Stimulated activated memory B cell treated with anti-CD40 and anti-IgM and Interleukin-4, amounts not matched to agents 10 μg/mL and 1 μg/mL and 100 μg/mL, for 72 hours (primary cell): ENCODE measurements at regions not wholly inside any gene's neighbourhood (a gene's known extent, or its start where the extent isn't known, plus 50 kb on each side); places are given as distances from the start of the nearest gene placed in this dataset.
"Not testable (repeated sequence)": the region's sequence is repeated elsewhere in the genome, so short reads cannot be mapped to it uniquely, and the experiment has no call there.

ENCODE experiments used
- ATAC-seq: fragments of 150-1000 bp; cut with Tn5 transposase; 2 replicates; pipeline ENCODE4 v1.10.0; 2021
- H3K27ac Mint-ChIP-seq: one replicate; pipeline ENCODE4 v1.8.0; 2022; ENCODE audit warnings: mild to moderate bottlenecking, mixed read lengths
- H3K27me3 Mint-ChIP-seq: one replicate; pipeline ENCODE4 v1.8.0; 2022; ENCODE audit warnings: mixed read lengths
- H3K36me3 Mint-ChIP-seq: one replicate; pipeline ENCODE4 v1.8.0; 2022; ENCODE audit warnings: mixed read lengths
- H3K4me1 Mint-ChIP-seq: one replicate; pipeline ENCODE4 v1.8.0; 2022; ENCODE audit warnings: mixed read lengths
- H3K4me3 Mint-ChIP-seq: one replicate; pipeline ENCODE4 v1.8.0; 2022; ENCODE audit warnings: mild to moderate bottlenecking, moderate library complexity, mixed read lengths
- H3K9me3 Mint-ChIP-seq: one replicate; pipeline ENCODE4 v1.8.0; 2022; ENCODE audit warnings: mixed read lengths

DNA sequence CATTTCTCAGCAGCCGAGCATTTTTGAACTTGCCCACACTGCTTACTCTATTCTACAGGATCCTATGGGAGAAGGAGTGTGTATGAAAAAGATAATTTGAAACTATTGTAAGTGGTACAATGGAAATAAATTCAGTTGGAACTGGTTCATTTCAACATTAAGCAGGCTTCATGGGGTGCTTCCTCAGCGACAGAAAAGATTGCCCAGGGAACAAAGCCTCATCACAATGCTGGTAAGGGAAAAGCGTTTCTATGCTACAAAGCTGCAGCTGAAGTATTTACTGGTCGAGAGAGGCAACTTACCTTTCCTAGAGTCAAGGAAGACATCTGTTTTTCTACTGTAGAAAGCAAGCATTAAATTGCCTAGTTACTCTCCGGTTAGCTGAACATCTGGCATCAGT is 568.2 kb upstream of the ZP4 start:
- H3K27me3 Mint-ChIP-seq, result no peaks in the 10 kb centered on the region
- H3K9me3 Mint-ChIP-seq, result peaks cover 7% of the 10 kb centered on the region
- ATAC-seq, result no peak
- no peak overlapping the region for H3K4me3 Mint-ChIP-seq
- H3K4me1 Mint-ChIP-seq, result no peaks in the 10 kb centered on the region
- no peak overlapping the region for H3K27ac Mint-ChIP-seq
- H3K36me3 Mint-ChIP-seq, result no peaks in the 10 kb centered on the region

DNA sequence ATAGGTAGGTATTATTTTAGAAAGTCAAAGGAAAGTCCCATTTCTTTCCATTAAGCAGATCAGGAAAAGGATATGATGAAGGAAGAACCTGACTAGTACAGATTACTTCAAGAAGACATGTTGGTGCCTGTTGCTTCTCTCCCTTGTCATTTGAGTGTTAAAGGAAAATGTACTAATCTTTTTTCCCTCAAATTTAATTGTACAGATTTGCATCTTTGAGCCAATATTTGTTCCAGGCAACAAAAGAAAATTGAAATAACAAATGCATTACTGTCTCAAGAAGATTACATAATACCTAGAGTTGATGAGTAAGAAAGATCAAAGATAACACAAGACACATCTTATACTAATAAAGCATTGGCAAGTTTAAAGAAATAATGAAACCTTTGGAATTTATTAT is 566.9 kb upstream of the ZP4 start:
- H3K4me3 Mint-ChIP-seq, result no peak overlapping the region
- no peak overlapping the region for H3K27ac Mint-ChIP-seq
- no peaks in the 10 kb centered on the region for H3K36me3 Mint-ChIP-seq
- peaks cover 5% of the 10 kb centered on the region for H3K9me3 Mint-ChIP-seq
- no peak for ATAC-seq
- H3K4me1 Mint-ChIP-seq, result no peaks in the 10 kb centered on the region
- no peaks in the 10 kb centered on the region for H3K27me3 Mint-ChIP-seq

DNA sequence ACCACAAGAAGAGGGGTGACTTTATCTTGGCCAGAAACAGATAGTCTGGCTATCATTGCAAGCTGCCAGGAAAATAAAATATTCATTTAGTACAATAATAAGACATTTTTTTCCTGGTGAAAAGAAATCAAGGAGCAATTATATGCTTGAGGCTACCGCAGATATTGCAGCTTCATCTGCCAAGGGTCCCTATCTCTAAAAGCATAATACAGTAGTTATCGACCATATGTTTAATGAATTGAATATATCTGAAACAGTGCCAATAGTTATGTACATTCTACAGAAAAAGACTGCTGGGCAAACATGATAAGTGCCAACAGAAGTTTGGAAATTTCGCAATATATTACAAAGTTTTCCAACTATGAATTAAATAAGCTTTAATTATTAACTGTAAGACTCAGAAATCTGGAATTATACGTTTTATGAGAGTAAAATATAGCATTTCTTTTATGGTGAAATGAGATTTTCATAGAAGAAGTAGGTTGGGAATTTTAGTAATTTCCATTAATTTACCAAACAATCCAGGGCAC is 561.1 kb upstream of the ZP4 start:
- no peak overlapping the region for H3K4me3 Mint-ChIP-seq
- H3K27me3 Mint-ChIP-seq, result no peaks in the 10 kb centered on the region
- no peak for ATAC-seq

DNA sequence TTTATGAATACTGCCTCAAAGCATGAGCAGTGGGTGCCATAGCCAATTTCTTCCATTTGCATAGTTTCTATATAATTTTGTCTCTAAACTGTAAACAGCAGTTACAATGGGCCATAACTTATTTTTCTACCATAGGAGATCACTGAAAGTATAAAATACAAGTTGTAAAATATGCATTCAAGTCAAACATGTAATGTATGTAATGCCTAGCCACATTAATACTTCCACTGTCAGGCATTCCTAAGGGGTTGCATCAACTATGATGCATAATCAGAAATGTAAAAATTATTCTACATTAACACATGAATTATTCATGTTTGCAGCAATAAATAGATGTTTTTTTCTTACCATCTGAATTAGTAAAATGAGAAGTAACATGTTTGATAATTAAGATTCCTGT is 560.3 kb upstream of the ZP4 start:
- H3K4me1 Mint-ChIP-seq, result no peaks in the 10 kb centered on the region
- no peaks in the 10 kb centered on the region for H3K27me3 Mint-ChIP-seq

More for the DNA sequence above, 561.1 kb upstream of the ZP4 start:
- H3K27ac Mint-ChIP-seq, result no peak overlapping the region
- no peaks in the 10 kb centered on the region for H3K36me3 Mint-ChIP-seq
- no peaks in the 10 kb centered on the region for H3K9me3 Mint-ChIP-seq
- no peaks in the 10 kb centered on the region for H3K4me1 Mint-ChIP-seq

DNA sequence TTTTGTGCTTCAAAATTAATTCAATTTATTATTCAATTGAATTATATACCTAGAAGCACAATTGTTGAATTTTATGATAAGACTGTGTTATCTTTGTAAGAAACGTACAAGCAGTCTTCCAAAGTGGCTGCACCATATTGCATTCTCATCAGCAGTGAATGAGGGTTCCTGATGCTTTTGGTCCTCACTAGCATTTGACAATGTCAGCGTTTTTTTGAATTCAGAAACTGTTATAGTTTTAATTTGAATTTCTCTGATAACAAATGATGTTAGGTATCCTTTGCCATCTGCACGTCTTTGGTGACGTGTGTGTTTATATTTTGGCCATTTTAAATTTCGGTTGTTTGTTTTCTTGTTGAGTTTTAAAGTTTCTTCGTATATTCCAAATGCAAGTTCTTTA is 553.0 kb upstream of the ZP4 start:
- peaks cover 11% of the 10 kb centered on the region for H3K9me3 Mint-ChIP-seq
- no peaks in the 10 kb centered on the region for H3K36me3 Mint-ChIP-seq

More for the DNA sequence above, 560.3 kb upstream of the ZP4 start:
- ATAC-seq, result no peak
- Mint-ChIP-seq H3K9me3 (no peaks in the 10 kb centered on the region), H3K36me3 (no peaks in the 10 kb centered on the region), H3K27ac (no peak overlapping the region), H3K4me3 (no peak overlapping the region)

DNA sequence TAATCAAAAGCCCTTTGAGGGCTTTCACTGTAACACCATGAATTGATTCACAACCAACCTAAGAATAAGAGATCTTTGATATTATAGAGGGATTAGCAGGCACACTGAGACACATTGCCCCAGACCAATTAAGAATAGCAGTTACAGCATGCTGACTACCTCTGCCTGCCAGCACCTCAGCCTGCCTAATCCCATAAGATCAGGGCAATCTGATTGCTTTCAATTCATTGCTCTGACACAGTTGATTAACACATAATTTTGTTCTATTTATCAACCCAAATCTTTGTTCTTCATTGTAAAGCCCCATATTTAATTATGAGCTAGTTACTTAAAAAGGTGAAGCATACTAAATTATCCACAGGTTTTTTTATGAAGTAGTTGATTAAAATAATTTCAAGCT is 548.8 kb upstream of the ZP4 start:
- H3K27me3 Mint-ChIP-seq, result no peaks in the 10 kb centered on the region
- H3K27ac Mint-ChIP-seq, result no peak overlapping the region
- no peak overlapping the region for H3K4me3 Mint-ChIP-seq
- H3K36me3 Mint-ChIP-seq, result no peaks in the 10 kb centered on the region
- H3K4me1 Mint-ChIP-seq, result no peaks in the 10 kb centered on the region
- no peak for ATAC-seq
- H3K9me3 Mint-ChIP-seq, result peaks cover 11% of the 10 kb centered on the region

More for the DNA sequence above, 553.0 kb upstream of the ZP4 start:
- Mint-ChIP-seq H3K27me3 (no peaks in the 10 kb centered on the region), H3K27ac (no peak overlapping the region), H3K4me3 (no peak overlapping the region), H3K4me1 (no peaks in the 10 kb centered on the region)
- ATAC-seq, result no peak

DNA sequence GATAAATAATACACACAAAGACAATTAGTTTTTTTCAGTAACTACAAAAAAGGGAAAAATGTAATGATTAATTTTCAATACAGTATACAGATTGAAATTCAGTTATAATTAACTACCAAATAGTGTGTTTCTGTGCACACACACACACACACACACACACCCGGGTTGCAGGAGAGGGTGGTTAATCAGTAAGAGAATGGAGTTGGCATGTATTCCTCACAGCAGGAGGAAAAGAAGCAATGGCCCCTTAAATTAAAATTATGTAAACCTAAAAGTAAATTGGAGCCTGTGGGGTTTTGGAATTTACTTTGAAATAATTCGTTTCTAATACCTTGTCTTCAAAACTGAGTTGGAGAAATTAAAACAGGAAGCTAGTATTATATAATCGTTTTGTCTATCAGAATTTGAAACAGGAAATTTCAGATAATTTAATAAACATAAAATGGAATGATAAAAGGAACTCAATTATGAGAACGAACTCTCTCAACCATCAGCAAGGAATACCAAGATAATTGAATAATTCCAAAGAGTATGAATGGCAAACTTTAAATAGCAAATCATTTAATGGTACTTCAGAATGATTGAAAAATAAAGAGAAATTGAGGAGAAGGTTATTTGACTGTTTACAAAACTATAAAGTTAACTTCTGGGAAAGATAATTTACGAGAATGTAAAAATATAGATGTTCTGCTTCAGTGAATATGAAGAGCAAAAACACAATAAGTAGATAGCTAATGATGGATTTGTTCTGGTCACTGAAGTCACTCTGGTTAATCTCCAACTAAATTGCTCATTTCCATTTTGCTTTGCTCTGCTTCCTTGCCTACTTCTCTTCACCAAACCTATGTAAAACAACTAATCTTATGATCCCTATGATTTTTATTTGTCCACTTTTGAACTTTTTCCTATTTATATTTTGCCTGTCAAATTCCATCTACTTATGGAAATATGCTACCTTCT is 547.9 kb upstream of the ZP4 start:
- Mint-ChIP-seq H3K4me1 (no peaks in the 10 kb centered on the region), H3K27me3 (no peaks in the 10 kb centered on the region), H3K36me3 (no peaks in the 10 kb centered on the region), H3K9me3 (peaks cover 11% of the 10 kb centered on the region), H3K27ac (no peak overlapping the region), H3K4me3 (no peak overlapping the region)
- no peak for ATAC-seq

DNA sequence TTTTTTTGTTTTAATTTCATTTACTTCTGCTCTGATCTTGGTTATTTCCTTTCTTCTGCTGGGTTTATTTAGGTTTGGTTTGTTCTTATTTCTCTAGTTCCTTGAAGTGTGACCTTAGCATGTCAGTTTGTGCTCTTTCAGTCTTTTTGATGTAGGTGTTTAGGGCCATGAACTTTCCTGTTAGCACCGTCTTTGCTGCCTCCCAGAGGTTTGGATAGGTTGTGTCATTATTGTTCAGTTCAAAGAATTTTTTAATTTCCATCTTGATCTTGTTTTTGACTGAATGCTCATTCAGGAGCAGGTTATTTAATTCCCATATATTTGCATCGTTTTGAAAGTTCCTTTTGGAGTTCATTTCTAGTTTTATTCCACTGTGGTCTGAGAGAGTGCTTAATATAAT is 539.0 kb upstream of the ZP4 start:
- H3K4me3 Mint-ChIP-seq, ATAC-seq, H3K4me1 Mint-ChIP-seq: not testable (repeated sequence)

DNA sequence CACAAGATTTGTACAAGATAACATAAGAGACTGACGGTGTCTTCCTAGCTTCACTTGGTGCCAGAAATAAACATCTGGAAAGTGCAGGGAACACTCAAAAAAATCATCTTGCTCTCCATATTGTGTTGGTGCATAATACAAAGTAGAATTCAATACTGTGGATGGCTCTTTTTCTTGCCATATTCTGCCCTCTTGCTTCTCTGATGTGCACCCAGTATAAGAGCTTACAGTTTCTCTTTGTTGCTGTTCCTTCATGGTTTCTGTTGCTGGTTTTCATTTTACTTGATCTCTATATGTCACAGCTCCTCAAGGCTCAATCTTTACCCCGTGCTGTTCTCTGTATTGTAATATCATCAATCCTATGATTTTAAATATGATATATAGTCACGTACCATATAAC is 528.5 kb upstream of the ZP4 start:
- no peak for ATAC-seq
- Mint-ChIP-seq H3K4me3 (no peak overlapping the region), H3K36me3 (no peaks in the 10 kb centered on the region), H3K27ac (no peak overlapping the region), H3K27me3 (no peaks in the 10 kb centered on the region), H3K4me1 (no peaks in the 10 kb centered on the region), H3K9me3 (peaks cover 9% of the 10 kb centered on the region)

More for the DNA sequence above, 539.0 kb upstream of the ZP4 start:
- peaks cover 15% of the 10 kb centered on the region for H3K9me3 Mint-ChIP-seq
- not testable (repeated sequence) for H3K27ac Mint-ChIP-seq, H3K36me3 Mint-ChIP-seq, H3K27me3 Mint-ChIP-seq

DNA sequence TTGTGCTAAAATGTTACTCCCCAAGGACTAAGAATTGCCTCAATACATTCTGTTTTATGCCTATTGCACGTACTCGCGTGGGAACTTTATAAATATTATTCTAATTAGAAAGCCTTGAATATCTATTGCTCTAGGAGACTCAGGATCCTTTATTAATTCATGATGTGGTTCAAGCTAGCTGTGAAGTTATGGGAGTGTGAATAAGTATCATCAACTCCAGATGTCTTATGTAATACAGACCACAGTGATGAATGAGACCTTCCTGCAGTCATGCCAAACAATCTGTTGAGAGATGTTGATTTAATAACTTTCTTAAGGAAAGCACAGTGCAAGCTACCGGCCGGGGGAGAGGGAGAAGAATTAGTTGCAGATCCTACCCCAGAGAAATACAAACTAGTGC is 519.2 kb upstream of the ZP4 start:
- Mint-ChIP-seq H3K4me1 (no peaks in the 10 kb centered on the region), H3K27me3 (no peaks in the 10 kb centered on the region), H3K9me3 (peaks cover 3% of the 10 kb centered on the region), H3K36me3 (no peaks in the 10 kb centered on the region), H3K27ac (no peak overlapping the region), H3K4me3 (no peak overlapping the region)
- no peak for ATAC-seq

DNA sequence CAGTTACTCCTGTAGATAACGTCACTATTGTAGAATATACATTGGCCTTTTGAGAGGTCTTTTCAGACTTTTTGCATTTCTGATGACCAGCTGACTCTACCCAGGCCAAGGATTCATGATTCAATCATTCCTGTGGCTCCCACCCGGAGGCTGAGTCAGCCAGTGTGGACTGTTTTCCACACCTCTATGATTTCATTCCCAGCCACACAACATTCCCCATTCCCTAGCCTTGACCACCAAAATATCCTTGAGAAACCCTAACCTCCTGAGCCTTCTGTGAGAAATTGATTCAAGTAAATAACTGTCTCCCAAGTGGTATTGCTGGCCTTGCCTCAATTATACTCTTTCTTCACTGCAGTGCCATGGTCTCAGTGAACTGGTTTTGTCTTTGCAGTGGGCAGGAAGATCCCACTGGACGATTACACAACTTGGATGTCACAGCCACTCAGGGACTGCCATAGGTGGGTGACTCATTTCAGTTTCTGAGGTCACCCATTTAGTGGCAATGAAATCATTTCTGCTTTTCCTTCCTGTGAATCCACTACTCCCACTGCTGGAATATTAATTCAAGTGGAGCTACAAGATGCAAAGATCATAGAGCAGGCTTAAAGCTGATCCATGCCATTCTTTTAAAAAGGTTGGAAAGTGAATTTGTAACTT is 518.6 kb upstream of the ZP4 start:
- ATAC-seq, result no peak
- no peaks in the 10 kb centered on the region for H3K27me3 Mint-ChIP-seq

DNA sequence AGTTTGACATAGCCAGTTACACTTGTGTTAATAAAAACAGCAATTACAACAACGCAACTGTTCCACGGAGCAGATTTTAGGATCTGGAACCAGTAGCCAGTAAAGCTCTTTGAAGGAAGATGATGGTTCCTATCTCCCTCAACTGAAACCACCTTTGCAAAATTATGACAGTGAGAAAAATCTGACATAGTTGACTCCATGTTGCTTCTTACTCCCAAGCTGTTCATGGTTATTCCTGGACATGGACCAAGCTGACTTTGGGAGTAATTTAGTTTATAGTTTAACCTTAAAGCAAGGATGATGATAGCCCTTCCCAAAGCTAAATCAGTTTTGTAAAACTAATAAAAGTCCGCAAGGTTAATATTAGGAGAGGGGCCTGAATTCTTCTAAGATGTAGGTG is 518.0 kb upstream of the ZP4 start:
- Mint-ChIP-seq H3K36me3 (no peaks in the 10 kb centered on the region), H3K27ac (no peak overlapping the region), H3K4me3 (no peak overlapping the region), H3K27me3 (no peaks in the 10 kb centered on the region), H3K4me1 (no peaks in the 10 kb centered on the region), H3K9me3 (peaks cover 7% of the 10 kb centered on the region)
- no peak for ATAC-seq

More for the DNA sequence above, 518.6 kb upstream of the ZP4 start:
- H3K27ac Mint-ChIP-seq, result no peak overlapping the region
- H3K36me3 Mint-ChIP-seq, result no peaks in the 10 kb centered on the region
- peaks cover 7% of the 10 kb centered on the region for H3K9me3 Mint-ChIP-seq
- no peak overlapping the region for H3K4me3 Mint-ChIP-seq
- H3K4me1 Mint-ChIP-seq, result no peaks in the 10 kb centered on the region

DNA sequence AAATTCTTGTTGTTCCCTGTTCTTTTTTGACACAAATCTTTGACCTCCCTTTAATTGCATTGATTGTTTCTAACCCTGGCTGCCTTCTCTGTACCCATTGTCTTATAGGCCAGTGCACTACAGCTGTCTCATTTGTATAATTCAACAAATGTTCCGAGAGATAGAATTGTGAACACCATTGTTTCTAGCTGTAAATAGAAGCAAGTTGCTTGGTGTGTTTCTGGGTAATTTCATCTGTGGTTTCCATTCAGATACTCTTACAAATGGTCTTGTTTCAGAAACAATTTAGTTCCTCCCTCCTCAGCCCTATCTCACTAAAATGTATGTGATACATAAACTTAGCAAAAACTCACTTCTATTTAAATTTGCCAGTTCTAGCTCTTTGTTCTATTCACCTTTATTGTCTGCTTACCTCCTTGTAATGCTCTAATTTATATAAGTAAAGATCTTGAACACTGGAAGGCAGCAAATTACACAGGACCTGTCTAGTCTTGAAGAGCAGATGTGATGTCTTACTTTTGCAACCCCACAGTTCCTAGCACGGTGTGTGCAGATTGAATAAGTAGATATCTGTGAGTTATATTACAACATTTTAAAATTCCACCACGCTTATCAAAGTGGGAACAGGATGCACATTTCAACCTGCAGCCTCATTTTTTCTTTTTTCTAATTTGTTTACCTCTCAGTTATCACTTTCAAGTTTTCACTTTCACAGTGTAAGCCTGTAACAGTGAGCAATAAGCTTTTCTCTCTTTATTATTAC is 515.6 kb upstream of the ZP4 start:
- no peak for ATAC-seq

DNA sequence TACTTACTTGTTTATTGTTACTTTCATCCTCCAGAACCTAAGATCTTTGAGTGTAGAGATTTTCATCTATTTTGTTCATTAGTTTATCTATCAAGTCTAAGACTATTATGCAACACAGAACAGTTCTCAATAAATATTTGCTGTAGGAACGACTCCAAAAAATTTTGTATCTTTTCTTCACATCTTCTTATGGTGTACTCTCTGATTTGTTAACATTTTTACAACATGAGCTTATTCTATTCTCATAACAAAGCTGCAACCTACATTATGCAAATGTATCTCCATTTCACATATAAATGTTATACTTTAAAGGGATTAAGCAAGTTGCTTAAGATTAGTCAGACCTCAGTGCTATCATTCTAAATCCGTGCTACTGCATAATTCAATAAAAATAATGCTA is 514.2 kb upstream of the ZP4 start:
- H3K27ac Mint-ChIP-seq, result no peak overlapping the region
- no peaks in the 10 kb centered on the region for H3K4me1 Mint-ChIP-seq
- no peaks in the 10 kb centered on the region for H3K36me3 Mint-ChIP-seq
- H3K4me3 Mint-ChIP-seq, result no peak overlapping the region
- ATAC-seq, result no peak
- H3K9me3 Mint-ChIP-seq, result peaks cover 10% of the 10 kb centered on the region
- no peaks in the 10 kb centered on the region for H3K27me3 Mint-ChIP-seq

More for the DNA sequence above, 515.6 kb upstream of the ZP4 start:
- Mint-ChIP-seq H3K27me3 (no peaks in the 10 kb centered on the region), H3K27ac (no peak overlapping the region), H3K4me3 (no peak overlapping the region), H3K36me3 (no peaks in the 10 kb centered on the region), H3K9me3 (peaks cover 10% of the 10 kb centered on the region), H3K4me1 (no peaks in the 10 kb centered on the region)

DNA sequence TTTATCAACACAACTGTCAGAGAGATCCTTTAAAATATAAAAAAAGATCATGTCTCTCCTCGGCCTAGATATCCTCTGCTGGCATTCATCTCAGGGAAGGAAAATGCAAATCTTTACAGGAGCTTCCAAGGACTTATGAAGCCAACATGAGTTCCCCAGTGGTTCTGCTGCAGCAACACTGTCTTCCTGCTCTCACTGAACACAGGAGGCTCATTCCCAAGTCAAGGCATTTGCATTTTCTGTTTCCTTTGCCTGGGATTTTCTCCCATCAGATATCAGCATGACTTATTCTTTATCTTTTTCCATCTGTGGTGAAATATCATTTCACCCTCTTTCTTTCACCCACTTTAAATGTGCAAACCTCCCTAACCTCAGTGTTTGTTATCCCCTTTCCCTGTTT is 513.8 kb upstream of the ZP4 start:
- no peaks in the 10 kb centered on the region for H3K4me1 Mint-ChIP-seq
- no peak overlapping the region for H3K4me3 Mint-ChIP-seq
- no peaks in the 10 kb centered on the region for H3K36me3 Mint-ChIP-seq
- no peaks in the 10 kb centered on the region for H3K27me3 Mint-ChIP-seq
- peaks cover 10% of the 10 kb centered on the region for H3K9me3 Mint-ChIP-seq
- no peak overlapping the region for H3K27ac Mint-ChIP-seq
- ATAC-seq, result no peak
